Kidney capillary endothelial cell (primary cell): ENCODE measurements at regions not wholly inside any gene's neighbourhood (a gene's known extent, or its start where the extent isn't known, plus 50 kb on each side); places are given as distances from the start of the nearest gene placed in this dataset.

Experiments used
- DNase-seq: peaks from one replicate; pipeline ENCODE4 v3.0.0-alpha.2; 2018; ENCODE audit warnings: low spot score

GRCh38 chr10:60728056-60728455 lies 50.2 kb upstream of the CDK1 start:
- peak; percentile 24 for DNase-seq

- no peak for DNase-seq
Measured at GRCh38 chr10:60726257-60726656, 52.0 kb upstream of the CDK1 start.

- no peak for DNase-seq
Measured at GRCh38 chr10:60722623-60723022, 55.7 kb upstream of the CDK1 start.

- no peak for DNase-seq
Measured at GRCh38 chr10:60719721-60720120, 58.6 kb upstream of the CDK1 start.

- DNase-seq = no peak
Measured at GRCh38 chr10:60718886-60719285, 59.4 kb upstream of the CDK1 start.

GRCh38 chr10:60717852-60718251 lies 60.4 kb upstream of the CDK1 start:
- DNase-seq = no peak

- no peak for DNase-seq
Measured at GRCh38 chr10:60714233-60714632, 64.0 kb upstream of the CDK1 start.

- DNase-seq = no peak
Measured at GRCh38 chr10:60711496-60711895, 66.8 kb upstream of the CDK1 start.

- DNase-seq = no peak
Measured at GRCh38 chr10:60710041-60710440, 68.2 kb upstream of the CDK1 start.

GRCh38 chr10:60708666-60709065 lies 69.6 kb upstream of the CDK1 start:
- DNase-seq = no peak

GRCh38 chr10:60707841-60708240 lies 70.4 kb upstream of the CDK1 start:
- no peak for DNase-seq

- DNase-seq = no peak
Measured at GRCh38 chr10:60706146-60706545, 72.1 kb upstream of the CDK1 start.

GRCh38 chr10:60705376-60705775 lies 72.9 kb upstream of the CDK1 start:
- no peak for DNase-seq

- peak; percentile 40 for DNase-seq
Measured at GRCh38 chr10:60704471-60704870, 73.8 kb upstream of the CDK1 start.

- no peak for DNase-seq
Measured at GRCh38 chr10:60703266-60704041, 74.8 kb upstream of the CDK1 start.

- DNase-seq = no peak
Measured at GRCh38 chr10:60687679-60688078, 90.6 kb upstream of the CDK1 start.

- DNase-seq = no peak
Measured at GRCh38 chr10:60684091-60684490, 94.2 kb upstream of the CDK1 start.

GRCh38 chr10:60681103-60681502 lies 97.2 kb upstream of the CDK1 start:
- no peak for DNase-seq

GRCh38 chr10:60679388-60679990 lies 98.8 kb upstream of the CDK1 start:
- no peak for DNase-seq

- DNase-seq = no peak
Measured at GRCh38 chr10:60678978-60679377, 99.3 kb upstream of the CDK1 start.

GRCh38 chr10:60677531-60678129 lies 100.6 kb upstream of the CDK1 start:
- DNase-seq = no peak

GRCh38 chr10:60675236-60675635 lies 103.0 kb upstream of the CDK1 start:
- DNase-seq = no peak

GRCh38 chr10:60669501-60669900 lies 108.8 kb upstream of the CDK1 start:
- no peak for DNase-seq

GRCh38 chr10:60666221-60666620 lies 112.1 kb upstream of the CDK1 start:
- DNase-seq = no peak
